NCI-H345 treated with DMSO at 0.1 percent for 48 hours (cell line): ENCODE measurements at regions not wholly inside any gene's neighbourhood (a gene's known extent, or its start where the extent isn't known, plus 50 kb on each side); places are given as distances from the start of the nearest gene placed in this dataset.
"Not testable (repeated sequence)": the region's sequence is repeated elsewhere in the genome, so short reads cannot be mapped to it uniquely, and the experiment has no call there.

Experiments used
- DNase-seq: peaks from one replicate; lab custom pipeline; 2025; ENCODE audit not compliant: unreplicated experiment; lab: John Stamatoyannopoulos, UW

DNA sequence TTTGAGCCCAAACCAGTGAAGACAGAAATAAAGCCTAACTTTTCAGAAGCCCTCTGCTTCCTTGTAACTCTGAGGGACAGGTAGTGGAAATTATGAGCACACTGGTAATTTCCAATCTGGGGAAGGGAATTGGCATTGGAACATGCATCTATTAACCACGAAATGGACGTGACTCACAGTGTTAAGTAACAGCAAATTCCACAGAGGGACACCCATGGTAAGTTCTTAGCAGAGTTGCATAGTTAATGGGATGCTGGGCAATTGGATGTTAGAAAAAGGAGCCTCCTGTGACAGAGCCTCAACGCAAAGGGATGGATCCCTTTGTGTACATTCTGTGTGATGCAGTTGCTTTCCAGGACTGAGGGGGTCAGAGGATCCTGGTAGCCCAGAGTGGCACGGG, 168.6 kb downstream of the SEMA6D start:
- no peak for DNase-seq

- DNase-seq, result peak; percentile 95
Observed at GRCh38 chr15:47887241-47887800, 170.0 kb downstream of the SEMA6D start.

DNA sequence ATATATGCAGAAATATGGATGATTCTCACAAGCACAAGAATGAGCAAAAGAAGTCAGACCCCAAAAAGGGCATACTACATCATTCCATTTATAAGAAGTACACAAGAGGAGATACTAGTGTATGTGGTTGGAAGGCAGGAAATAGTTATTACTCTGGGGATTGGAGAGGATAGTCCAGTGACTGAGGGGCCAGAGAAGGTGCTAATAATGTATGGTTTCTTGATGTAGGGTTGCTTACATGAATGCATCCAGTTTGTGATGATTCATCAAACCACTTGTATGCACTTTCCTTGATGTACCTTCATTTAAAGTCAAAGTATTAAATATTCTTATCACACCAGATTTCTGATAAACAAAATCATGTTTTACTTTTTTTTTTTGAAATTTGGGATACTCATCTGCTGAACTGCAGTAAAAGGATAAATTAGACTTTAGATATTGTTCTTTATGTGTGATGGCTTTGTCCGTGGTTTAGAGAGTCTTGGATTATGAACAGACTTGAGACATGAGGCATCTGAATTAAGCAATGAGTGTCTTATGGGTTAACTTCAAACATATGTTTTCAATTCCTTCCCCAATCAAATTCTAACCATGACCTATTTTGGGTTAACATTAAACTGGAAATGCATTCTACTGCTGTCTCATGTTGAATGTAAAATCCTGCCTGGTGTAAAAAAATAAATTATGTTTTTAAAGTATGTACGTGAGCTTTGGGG, 171.2 kb downstream of the SEMA6D start:
- no peak for DNase-seq

DNA sequence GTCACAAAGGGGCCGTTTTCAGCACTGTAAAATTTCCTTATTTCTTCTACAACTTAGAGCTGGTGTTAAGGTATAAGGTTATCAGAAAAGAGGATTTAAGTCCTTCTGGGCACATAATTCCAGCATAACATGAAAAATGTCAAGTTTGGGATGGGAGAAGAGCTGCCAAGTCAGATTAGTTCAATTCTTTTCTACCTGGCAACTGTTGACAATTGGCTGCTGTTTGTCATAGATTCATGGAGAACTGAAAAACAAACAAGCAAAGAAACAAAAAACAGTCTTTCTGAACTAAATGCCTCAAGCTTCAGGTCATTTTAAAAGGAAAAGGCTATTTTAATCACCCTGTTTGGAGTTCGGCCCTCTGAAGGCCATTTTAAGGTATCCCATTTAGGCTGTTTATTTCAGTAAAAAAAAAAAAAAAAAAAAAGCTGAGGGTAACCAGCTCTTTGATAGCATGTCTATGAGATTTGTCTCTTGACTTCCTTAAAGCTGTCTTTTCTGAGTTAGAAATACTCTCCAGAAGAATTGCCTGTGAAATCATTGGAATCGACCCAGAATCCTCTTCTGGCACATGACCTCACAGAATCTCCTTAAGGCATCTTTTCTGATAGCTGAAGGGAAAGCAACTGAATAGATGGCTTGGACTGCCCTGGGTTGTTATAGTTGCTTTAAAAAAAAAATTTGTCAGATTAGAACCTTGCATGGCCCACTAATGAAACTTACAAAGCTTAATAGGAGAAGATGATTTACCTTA, 173.3 kb downstream of the SEMA6D start:
- no peak for DNase-seq

GRCh38 chr15:47897525-47897924, 180.2 kb downstream of the SEMA6D start:
- DNase-seq, result no peak

GRCh38 chr15:47900751-47901150, 183.4 kb downstream of the SEMA6D start:
- no peak for DNase-seq

- no peak for DNase-seq
Observed at GRCh38 chr15:47903368-47903767, 186.1 kb downstream of the SEMA6D start.

DNA sequence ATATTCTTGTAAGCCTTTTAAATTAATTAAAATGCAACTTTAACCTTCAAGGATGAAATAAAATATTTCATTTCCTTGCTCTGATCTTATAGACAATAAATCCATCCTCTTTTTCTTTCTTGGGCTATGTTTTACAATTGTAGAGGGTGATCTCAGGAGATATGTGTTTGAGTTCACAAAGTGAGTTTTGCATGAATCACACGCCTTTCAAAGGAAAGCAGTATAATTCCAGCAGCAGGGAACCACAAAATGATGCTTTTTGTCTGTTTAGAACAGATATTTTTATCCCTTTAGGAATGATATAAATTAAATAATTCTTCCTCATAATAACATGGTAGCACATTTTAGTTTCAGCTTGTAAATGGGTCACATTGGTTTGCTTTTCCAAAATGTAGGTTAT, 191.2 kb downstream of the SEMA6D start:
- DNase-seq, result no peak

- DNase-seq, result no peak
Observed at GRCh38 chr15:47908950-47909670, 191.8 kb downstream of the SEMA6D start.

DNA sequence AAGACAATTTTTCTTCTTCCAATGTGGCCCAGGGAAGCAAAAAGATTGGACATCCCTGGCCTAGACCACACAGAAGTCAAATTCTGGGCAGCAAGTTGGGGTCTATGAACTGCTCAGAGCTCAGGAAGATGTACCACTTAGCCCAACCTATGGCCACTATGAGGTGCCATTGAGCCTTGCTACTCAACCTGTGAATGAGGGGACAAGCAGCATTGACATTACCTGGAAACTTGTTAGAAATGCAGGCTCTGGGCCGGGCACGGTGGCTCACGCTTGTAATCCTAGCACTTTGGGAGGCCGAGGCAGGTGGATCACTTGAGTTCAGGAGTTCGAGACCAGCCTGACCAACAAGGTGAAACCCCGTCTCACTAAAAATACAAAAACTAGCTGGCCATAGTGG, 195.6 kb downstream of the SEMA6D start:
- not testable (repeated sequence) for DNase-seq

DNA sequence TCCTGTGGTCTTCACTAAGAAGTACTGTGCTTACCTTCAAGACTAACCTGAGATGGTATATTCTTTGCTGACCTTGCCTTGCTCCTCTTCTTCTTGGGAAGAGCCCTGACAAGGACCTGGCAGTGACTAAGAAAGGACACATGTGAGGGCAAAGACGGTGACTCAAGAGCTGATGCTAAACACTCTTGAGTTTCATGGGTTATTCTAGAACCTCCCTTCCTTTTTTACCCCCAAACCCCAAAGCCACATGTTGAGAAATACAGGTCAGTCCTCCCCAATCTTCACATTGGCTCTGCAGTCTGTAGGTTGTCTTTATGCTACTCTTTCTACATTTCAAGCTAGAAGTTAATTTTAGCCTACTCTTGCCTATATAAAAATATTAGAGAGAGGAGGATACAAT, 200.6 kb downstream of the SEMA6D start:
- DNase-seq, result no peak

- DNase-seq, result no peak
Observed at GRCh38 chr15:47918877-47919276, 201.6 kb downstream of the SEMA6D start.

- no peak for DNase-seq
Observed at GRCh38 chr15:47924381-47924780, 196.4 kb upstream of the SLC24A5 start.

DNA sequence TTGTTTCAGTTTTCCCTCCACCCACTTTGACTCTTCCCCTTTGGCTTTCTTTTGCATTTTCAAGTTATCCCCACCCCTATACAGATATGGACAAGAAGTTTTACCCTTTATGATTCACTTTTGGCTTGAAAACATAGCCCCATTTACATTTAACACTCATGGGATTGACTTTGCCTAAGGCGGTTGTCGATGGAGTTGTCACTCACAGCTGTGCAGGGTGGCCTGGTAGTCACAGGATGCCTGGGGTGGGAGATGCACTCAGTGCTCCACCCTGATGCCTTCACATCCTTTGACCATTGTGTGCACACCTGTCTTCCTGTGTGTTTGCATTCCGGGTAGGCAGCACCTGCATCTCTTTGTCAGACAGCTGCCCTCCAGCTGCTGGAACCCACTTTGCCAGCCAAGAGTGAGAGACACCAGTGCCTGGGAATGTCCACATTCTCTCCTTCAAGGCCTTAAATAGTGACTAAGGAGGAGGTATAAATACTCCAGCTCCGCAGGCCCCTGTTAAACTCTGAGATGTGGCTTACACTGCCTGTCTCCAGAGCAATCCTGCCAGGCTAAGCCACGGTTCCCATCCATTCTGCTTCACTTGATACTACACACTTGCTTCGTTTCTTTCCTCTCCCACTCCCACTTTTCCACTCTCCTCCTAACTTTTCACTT, 191.5 kb upstream of the SLC24A5 start:
- peak; percentile 68 for DNase-seq

GRCh38 chr15:47932261-47932660, 188.5 kb upstream of the SLC24A5 start:
- DNase-seq, result no peak

DNA sequence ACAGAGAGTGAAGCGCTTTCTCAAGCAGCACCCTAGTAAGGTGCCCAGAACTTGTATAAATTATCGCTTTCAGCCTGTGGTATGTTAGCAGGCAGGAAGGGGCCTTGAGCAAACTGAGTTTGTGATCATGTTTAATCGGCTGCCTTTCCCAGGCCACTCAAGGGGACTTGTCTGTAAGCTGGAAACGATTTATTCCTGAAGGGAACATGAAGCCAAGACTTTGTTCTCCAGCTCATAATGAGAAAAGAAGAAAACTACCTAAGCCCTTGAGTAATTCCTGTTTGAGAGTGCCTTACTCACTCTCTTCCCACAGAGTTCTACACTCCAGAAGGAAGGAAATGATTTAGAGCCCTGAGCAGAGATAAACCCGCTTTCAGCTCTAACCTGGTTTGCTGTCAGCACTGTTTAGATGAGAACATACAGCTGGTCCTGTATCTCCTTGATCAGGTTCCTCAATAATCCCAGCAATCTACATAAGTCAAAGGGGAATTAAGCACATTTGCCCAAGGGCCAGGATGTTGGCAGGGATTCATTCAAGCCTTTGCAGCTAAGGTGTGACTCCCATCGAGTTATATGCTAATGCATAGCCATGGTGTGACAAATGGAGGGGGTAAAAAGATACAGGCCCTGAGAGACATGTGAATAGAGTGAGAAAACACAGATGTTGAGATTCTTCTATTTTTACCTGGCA, 187.7 kb upstream of the SLC24A5 start:
- no peak for DNase-seq

DNA sequence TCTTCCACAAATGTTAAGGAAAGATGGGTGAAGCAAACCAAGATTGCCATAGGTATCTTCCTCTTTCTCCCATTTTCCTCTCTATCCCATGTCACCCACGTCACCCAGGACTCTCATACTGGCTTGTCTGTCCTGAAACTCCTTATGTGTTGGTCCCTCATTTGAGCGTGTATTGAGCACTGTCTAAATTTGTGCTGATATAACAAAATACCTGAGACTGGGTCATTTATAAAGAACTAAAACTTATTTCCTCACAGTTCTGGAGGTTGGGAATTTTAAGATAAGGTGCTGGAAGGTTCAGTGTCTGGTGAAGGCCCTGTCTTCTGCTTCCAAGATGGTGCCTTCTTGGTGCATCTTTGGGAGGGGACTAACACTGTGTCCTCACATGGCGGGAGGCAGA, 186.9 kb upstream of the SLC24A5 start:
- no peak for DNase-seq

DNA sequence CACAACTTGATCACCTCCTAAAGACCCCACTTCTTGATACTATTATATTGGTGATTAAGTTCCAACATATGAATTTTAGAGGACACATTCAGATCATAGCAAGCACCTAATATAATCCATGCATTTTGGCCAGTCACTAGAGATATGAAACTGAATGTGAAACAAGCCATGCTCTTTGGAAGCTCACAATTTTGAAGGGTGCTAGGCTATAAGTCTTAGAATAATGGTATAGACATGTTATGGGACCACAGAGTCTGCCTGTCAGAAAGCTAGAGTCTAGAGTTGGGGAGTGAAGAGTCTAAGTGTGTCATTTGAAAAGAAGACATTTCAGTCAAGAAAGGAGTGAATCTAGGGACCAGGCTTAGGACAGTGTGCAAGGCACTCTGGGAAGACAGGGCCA, 186.4 kb upstream of the SLC24A5 start:
- no peak for DNase-seq

DNA sequence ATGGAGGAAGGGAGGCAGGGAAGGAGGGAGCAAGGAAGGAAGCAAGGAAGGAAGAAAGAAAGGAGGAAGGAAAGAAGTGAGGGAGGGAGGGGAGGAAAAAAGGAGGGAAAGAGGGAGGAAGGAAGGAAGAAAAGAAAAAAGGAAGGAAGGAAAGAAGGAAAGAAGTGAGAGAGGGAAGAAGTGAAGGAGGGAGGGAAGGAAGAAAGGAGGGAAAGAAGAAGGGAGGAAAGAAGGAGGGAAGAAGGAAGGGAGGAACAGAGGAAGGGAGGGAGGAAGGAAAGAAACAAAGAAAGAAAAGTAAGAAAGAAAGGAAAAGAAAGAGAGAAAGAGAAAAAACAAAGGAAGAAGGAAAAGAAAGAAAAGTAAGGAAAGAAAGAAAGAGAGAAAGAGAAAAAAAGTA, 183.0 kb upstream of the SLC24A5 start:
- no peak for DNase-seq

DNA sequence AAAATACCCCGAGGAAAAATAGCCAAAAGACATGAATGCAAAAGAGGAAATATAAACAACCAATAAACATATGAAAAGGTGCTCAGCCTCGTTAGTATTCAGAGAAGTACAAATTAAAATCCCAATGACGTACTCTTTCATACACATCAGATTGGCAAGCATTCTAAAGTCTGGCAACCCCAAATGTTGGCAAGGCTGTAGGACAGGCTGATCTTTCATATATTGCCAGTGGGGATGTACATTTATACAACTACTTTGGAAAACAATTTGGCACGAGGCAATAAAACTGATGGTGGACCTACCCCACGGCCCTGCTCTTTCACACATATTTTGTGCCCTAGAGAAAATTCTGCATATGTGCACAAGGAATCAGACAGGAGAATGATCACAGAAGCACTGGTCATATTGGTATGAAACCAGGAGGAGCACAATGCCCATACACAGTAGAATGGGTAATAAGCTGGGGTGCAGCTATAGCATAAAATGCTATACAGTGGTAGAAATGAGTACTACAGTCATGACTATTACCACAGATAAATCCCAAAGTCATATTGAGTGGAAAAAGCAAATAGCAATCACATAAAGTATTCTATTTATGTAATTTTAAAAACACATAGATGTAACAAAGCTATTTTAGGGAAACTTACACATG, 176.0 kb upstream of the SLC24A5 start:
- DNase-seq, result no peak
